ENCODE measurements at regions not wholly inside any gene's neighbourhood (a gene's known extent, or its start where the extent isn't known, plus 50 kb on each side); places are given as distances from the start of the nearest gene placed in this dataset.
"Not testable (repeated sequence)": the region's sequence is repeated elsewhere in the genome, so short reads cannot be mapped to it uniquely, and the experiment has no call there.

- DNase-seq (ENCODE audit: low read depth), result no peak
These were observed 705.8 kb upstream of the USP15 start for GRCh38 chr12:61554268-61555008.

DNA sequence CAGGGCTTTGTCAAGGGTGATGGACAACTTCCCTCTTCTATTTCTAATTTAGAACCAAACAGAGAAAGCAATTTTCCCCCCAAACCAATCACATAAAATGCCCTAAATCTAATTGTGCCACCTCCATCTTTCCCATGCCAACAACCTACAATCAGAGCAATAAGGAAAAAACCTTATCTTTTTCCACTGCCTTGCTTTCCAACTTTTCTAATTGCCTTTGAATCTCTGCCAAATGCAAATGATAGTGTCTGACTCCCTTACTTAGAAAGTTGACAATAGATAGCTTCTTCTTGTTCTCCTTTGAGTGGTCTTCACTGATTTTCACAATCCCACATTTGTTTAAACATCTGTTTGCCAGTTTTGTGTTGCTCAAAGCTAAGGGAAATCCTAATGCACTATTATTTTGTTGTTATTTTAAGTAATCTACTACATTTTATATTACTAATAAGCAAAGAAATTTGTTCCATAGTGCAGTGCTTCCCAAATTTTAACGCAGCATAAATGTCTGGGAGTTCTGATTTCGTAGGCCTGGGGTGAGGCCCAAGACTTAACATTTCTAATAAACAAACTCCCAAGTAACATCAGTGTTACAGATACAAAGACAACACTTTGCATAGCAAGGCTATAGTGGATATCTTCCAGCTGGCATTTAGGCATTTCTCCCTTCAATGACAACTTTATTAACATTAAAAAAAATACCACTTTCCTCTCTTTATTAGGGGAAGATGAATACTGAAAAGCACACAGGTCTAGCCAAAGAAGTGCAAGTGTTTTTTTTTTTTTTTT lies 696.3 kb upstream of the USP15 start:
- no peak for DNase-seq (ENCODE audit: low read depth)

- DNase-seq (ENCODE audit: low read depth), result no peak
These were observed 695.7 kb upstream of the USP15 start for GRCh38 chr12:61564466-61564865.

- DNase-seq (ENCODE audit: low read depth), result no peak
These were observed 694.0 kb upstream of the USP15 start for GRCh38 chr12:61566183-61566582.

DNA sequence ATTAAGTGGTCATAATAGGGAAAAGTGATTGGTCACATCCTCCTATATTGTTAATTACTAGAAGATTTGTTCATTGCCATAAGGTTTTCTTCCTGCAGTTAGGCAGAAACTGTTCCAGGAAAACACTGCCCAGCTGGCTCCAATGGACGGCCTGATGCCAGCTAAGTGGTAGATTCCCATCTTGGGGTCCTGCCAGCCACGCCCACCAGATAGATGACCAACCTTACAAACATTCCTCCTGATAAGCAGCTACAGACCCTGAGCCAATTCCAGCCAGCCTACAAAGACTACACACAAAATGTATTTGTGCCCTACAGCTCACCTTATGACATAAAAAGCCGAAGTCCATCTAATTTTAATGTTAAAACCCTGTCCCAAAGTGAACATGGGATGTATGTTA lies 685.9 kb upstream of the USP15 start:
- DNase-seq (ENCODE audit: low read depth), result no peak

DNA sequence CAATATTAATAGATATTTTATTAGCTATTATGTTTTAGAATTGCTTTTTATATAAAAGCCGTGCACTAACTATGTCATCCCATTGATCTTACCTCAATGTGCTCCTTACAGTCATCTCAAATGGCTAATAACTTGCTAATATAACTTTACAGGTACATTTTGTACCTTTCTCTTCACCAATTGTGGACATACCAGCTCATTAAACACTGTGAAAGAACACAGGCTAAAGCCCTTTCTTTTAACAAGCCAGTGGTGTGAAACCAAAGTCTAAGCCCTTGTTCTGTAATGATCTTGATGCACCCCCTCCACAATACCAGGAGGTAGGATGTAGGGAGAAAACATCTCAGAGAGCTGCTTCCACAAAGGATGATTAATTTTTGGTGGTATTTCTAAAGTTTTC lies 675.3 kb upstream of the USP15 start:
- no peak for DNase-seq (ENCODE audit: low read depth)

GRCh38 chr12:61590864-61591263 lies 669.3 kb upstream of the USP15 start:
- not testable (repeated sequence) for DNase-seq (ENCODE audit: low read depth)

DNA sequence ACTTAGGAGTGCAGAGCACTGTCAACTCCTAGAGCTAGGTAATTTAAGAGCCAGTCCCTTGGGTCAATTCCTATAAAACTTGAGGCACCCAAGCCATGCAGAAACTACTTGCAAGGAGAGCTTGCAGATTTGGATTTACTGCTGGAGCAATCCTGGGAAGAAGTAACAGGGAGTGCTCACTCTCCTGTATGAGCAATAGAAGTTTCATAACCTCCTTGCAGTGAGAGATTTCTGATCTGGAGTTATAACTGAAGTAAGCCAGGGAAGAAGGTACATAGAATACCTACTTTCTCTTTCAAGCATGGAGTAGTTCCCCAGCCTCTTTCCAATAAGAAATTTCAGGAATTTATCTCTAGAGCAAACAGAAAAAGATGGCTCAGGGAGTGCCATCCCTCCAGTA lies 650.1 kb upstream of the USP15 start:
- DNase-seq (ENCODE audit: low read depth), result no peak

DNA sequence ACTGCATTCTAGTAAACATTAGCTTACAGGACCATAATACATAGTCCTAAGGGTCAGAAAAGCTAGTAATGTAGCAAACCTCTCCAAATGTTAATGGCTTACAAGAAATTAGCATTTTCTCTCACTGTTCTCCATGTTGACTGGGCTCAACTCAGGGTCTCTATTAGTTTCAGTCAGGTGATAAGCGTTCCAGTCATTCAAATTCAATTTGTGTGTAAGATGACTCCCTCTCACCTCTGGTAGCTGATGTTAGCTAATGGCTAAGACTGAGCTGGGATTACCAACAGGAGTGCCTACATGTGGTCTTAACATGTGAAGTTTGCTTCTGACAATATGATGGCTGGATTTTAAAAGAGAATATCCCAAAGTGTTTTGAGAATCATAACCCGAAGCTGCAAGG lies 630.5 kb upstream of the USP15 start:
- no peak for DNase-seq (ENCODE audit: low read depth)

DNA sequence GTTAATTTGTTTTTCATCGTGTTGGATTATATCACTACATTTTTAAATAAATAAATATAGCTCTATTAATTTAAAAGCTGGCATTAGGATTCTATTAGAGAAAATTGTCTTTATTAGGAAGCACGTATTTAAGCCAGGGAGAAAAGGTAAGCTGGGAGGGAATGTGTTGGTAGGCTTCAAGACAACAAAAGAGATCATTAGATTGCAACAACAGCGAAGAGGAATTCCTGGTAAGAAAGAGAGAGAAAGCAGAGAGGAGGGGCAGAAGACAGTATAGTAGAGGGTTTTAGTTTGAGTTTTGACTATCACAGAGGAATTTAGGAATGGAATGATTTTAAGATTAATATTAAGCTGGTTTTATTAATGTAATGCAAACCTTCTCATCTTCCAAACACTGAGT lies 613.6 kb upstream of the USP15 start:
- no peak for DNase-seq (ENCODE audit: low read depth)

DNA sequence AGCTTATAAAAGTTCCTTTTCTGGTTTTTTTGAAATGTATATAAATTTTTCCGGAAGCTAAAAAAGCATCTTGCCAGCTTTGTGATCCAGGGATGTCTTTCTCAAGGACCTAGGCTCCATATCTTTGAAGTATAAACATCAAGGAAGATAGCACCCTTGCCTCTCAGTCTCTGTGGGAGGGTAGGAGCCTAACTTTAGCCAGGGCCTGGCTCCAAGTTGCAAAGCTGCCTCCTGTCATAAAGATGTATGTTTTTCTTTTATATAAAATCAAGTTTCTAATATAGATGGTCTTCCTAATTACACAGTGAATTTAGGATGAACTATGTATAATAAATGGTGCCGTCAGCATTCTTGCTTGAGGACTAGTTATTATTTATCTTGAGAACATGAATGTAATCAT lies 612.6 kb upstream of the USP15 start:
- no peak for DNase-seq (ENCODE audit: low read depth)

DNA sequence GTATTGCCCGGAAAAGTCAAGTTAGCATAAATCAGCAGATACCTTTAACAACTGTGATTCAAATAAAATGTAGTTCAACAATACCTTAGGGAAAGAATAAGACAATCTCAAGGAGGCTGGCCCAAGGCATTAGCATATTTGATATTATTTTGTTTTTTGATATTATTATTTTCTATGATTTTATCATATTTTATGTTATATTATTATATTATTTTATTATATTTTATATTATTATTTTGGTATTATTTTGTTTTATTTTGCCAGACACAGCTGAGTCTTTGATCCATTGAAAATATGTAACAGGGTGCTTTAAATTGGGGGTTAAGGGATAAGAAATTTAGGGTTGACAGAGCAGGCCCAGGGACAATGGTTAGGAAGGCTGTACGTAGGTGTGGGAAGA lies 607.9 kb upstream of the USP15 start:
- no peak for DNase-seq (ENCODE audit: low read depth)

- no peak for DNase-seq (ENCODE audit: low read depth)
These were observed 605.5 kb upstream of the USP15 start for GRCh38 chr12:61654698-61655097.

DNA sequence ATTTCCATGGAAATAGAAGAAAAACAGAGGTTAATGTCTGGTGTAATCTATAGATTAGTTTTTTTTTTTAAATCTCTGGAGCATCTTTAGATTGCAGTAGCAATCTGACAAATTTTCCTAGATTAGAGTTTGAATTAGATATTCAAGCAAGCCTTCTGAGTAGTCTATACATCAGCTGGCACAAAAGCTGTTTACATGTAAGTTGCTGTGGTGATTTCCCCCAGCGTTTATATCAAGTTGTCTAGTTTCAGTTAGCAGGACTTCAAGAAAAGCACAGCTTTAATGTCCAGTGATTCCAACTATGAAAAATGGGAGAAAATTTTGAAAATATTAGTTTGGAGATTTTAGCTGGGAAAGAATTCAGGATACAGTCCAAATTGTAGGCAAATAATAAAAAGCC lies 605.0 kb upstream of the USP15 start:
- no peak for DNase-seq (ENCODE audit: low read depth)

- DNase-seq (ENCODE audit: low read depth), result no peak
These were observed 592.5 kb upstream of the USP15 start for GRCh38 chr12:61667676-61668075.

DNA sequence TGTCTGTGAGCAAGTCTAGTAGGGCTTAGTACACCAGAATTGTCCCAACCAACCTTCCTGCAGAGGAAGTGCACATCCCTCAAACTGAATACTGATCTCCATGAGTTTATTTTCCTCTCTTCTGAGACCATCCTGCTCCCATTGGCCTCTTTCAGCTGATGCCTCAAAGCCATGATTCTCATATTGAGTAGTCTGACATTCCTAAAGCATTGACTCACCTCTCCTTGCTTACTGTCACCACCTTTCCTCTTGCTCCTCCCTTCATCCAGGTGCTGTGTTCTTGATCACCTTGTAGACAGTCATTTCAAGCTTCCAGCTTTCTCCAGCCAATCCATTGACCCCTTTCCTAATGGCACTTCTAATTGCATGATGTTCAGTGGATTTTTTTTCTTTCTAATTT lies 583.7 kb upstream of the USP15 start:
- DNase-seq (ENCODE audit: low read depth), result no peak

DNA sequence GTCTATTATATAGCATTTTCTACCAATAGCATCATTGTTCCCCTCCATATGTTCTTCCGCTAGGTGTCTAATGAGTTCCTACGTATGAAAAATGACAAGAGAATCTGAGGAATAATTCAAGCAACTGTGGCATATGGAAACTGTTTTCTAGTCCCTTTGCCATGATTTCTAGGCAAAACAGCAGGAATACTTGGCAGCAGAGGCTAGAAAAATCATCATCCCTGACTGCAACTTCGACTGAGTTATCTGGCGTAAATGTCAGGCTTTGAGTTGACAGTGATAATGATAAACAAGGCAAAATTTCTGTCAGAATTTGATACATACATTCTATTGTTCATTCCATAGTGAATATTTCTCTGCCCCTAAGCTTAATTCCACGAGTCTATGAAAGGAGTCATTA lies 572.8 kb upstream of the USP15 start:
- no peak for DNase-seq (ENCODE audit: low read depth)

- DNase-seq (ENCODE audit: low read depth), result no peak
These were observed 566.0 kb upstream of the USP15 start for GRCh38 chr12:61694214-61694613.

DNA sequence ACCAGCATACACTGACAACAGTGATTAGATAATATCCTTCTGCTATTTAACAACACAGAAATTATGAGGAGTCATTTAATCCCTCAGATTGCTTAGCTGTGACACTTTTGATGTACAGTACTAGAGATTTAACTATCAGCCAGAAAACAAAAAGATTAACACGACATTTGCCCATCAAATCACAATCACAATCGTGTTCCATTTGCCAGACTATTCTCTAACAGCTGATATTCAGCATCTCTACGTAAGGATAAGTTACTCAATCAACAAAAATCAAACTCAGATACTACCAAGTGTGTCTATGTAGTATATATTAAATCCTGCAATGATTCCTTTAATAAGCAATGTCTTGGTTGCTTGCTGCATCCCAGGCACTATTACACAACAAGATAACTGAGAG lies 558.7 kb upstream of the USP15 start:
- no peak for DNase-seq (ENCODE audit: low read depth)

DNA sequence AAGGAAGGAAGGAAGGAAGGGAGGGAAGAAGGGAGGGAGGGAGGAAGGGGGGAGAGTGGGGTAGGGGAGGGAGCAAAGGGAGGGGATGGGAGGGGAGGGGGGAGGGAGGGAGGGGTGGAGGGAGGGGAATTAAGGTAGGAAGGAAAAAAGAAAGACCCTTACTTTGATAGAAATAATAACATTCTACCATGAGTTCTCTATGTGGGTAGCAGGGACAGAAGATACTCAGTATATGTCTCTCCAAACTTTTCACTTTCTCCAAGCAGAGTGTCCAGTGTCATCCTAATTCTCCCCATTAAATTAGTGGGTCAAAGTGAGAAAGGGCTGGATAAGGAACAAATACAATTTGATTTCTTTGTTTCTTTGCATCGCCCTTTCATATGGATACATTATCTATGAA lies 553.4 kb upstream of the USP15 start:
- no peak for DNase-seq (ENCODE audit: low read depth)

GRCh38 chr12:61713121-61713520 lies 547.1 kb upstream of the USP15 start:
- no peak for DNase-seq (ENCODE audit: low read depth)

- DNase-seq (ENCODE audit: low read depth), result no peak
These were observed 542.2 kb upstream of the USP15 start for GRCh38 chr12:61717986-61718385.

GRCh38 chr12:61739925-61740324 lies 520.3 kb upstream of the USP15 start:
- DNase-seq (ENCODE audit: low read depth), result no peak

- DNase-seq (ENCODE audit: low read depth), result peak; percentile 13
These were observed 509.6 kb upstream of the USP15 start for GRCh38 chr12:61750604-61751003.
